HL-60 (cell line): ENCODE measurements at regions not wholly inside any gene's neighbourhood (a gene's known extent, or its start where the extent isn't known, plus 50 kb on each side); places are given as distances from the start of the nearest gene placed in this dataset.

Source experiments
- DNase-seq, 2 experiments: peaks; one replicate each; pipeline ENCODE4 v3.0.0-alpha.2; 2010 to 2020; ENCODE audit warnings: low read depth in 1 of 2, low spot score in 1 of 2
- H3K27ac ChIP-seq: fragments of 250-450 bp; sonication (Bioruptor Pico); replicated peaks from 2 replicates; pipeline ENCODE4 v1.5.1; 2020; ENCODE audit warnings: mild to moderate bottlenecking, moderate library complexity
- H3K27me3 ChIP-seq: fragments of 250-450 bp; sonication (Bioruptor Pico); 2 replicates; pipeline ENCODE4 v1.5.1; 2021; ENCODE audit warnings: mild to moderate bottlenecking, moderate library complexity; ENCODE audit not compliant: insufficient read depth, poor library complexity, severe bottlenecking
- H3K4me3 ChIP-seq: replicated peaks from 2 replicates; pipeline ENCODE4 v1.5.1; 2011; ENCODE audit warnings: mild to moderate bottlenecking, control low read depth, low read length; ENCODE audit not compliant: insufficient read depth
- CTCF ChIP-seq: IDR thresholded peaks from one replicate; pipeline ENCODE4 v1.5.1; 2011; ENCODE audit warnings: low read length, control low read depth, inconsistent platforms; ENCODE audit not compliant: insufficient read depth
- GABPA ChIP-seq: IDR thresholded peaks from 2 replicates; pipeline ENCODE4 v1.6.1; 2012; ENCODE audit warnings: low read depth
- POLR2AphosphoS5 ChIP-seq: IDR thresholded peaks from 2 replicates; pipeline ENCODE4 v1.6.1; 2012; ENCODE audit warnings: low read depth
- REST ChIP-seq: IDR thresholded peaks from 2 replicates; pipeline ENCODE4 v1.6.1; 2012; ENCODE audit warnings: low read depth; ENCODE audit not compliant: insufficient replicate concordance
- SPI1 ChIP-seq: IDR thresholded peaks from 2 replicates; pipeline ENCODE4 v1.6.1; 2012; ENCODE audit warnings: low read depth, mild to moderate bottlenecking, borderline replicate concordance

GRCh38 chr6:22409486-22409885 lies 112.7 kb upstream of the PRL start:
- no peak overlapping the region for H3K27ac ChIP-seq
- TF ChIP-seq REST: no peak
- TF ChIP-seq GABPA: no peak
- TF ChIP-seq POLR2AphosphoS5: no peak
- TF ChIP-seq SPI1: no peak
- no peak for TF ChIP-seq CTCF
- H3K27me3 ChIP-seq: no peaks in the 10 kb centered on the region
- no peak overlapping the region for H3K4me3 ChIP-seq
- DNase-seq: no peak

GRCh38 chr6:22411376-22412105 lies 114.7 kb upstream of the PRL start:
- no peak for DNase-seq
- TF ChIP-seq GABPA (no peak), POLR2AphosphoS5 (no peak), CTCF (no peak), SPI1 (no peak), REST (no peak)
- Histone ChIP-seq H3K4me3 (no peak overlapping the region), H3K27ac (no peak overlapping the region), H3K27me3 (no peaks in the 10 kb centered on the region)

- TF ChIP-seq GABPA (no peak), SPI1 (no peak), CTCF (no peak)
- Histone ChIP-seq H3K27ac (no peak overlapping the region), H3K4me3 (no peak overlapping the region), H3K27me3 (no peaks in the 10 kb centered on the region)
- DNase-seq: no peak
Observed at GRCh38 chr6:22412994-22413393, 116.2 kb upstream of the PRL start.
